ENCODE measurements at regions not wholly inside any gene's neighbourhood (a gene's known extent, or its start where the extent isn't known, plus 50 kb on each side); places are given as distances from the start of the nearest gene placed in this dataset.

DNA sequence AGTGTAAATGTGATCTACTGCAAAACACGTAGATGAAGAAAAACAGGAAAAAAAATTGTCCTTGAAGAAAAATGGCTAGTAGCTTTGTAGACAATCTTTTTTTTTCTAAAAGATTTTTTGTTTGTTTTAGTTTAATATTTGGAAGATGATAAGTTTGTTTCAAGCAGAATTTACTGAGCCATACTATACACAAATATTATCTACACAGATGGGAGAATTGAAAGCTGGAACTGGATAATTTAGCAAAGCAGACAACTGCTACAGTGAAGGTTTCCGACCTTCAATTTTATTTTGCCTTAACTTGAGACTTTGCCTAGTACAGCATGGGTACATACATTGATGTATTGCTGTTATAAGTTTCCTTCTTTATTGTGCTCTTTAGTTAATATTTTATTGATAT lies 313.0 kb upstream of the PDGFD start:
- TF ChIP-seq POLR2A (IDR thresholded peaks at IDR 0.05): no peak
- Histone ChIP-seq H3K36me3 (no peaks in the 10 kb centered on the region), H3K4me1 (no peaks in the 10 kb centered on the region), H3K4me3 (no peak overlapping the region), H3K9me3 (no peaks in the 10 kb centered on the region), H3K27me3 (no peaks in the 10 kb centered on the region), H3K27ac (no peak overlapping the region)
- no peak for DNase-seq
- ATAC-seq: no peak
- in situ Hi-C loops (cut with MboI; ENCODE audit: low sequenced_read_pairs in 4 of 4) (no loop called here), intact Hi-C loops (cut with DNase I; ENCODE audit: low total_unique reads) (no loop called here)

GRCh38 chr11:104476454-104476853 lies 312.5 kb upstream of the PDGFD start:
- Histone ChIP-seq H3K4me3 (no peak overlapping the region), H3K27me3 (no peaks in the 10 kb centered on the region), H3K9me3 (no peaks in the 10 kb centered on the region), H3K4me1 (no peaks in the 10 kb centered on the region), H3K36me3 (no peaks in the 10 kb centered on the region), H3K27ac (no peak overlapping the region)
- ATAC-seq (no peak), DNase-seq (no peak)
- in situ Hi-C loops (cut with MboI; ENCODE audit: low sequenced_read_pairs in 4 of 4): no loop called here
- intact Hi-C loops (cut with DNase I; ENCODE audit: low total_unique reads): no loop called here
- no peak for TF ChIP-seq CTCF (IDR thresholded peaks at IDR 0.05 in 4 of 5, conservative IDR thresholded peaks at IDR 0.05 in 1 of 5)
- no peak for TF ChIP-seq POLR2A (IDR thresholded peaks at IDR 0.05)

- no peaks in the 10 kb centered on the region for H3K9me3 ChIP-seq
- intact Hi-C loops (cut with DNase I; ENCODE audit: low total_unique reads) (no loop called here), in situ Hi-C loops (cut with MboI; ENCODE audit: low sequenced_read_pairs in 4 of 4) (no loop called here)
- DNase-seq: no peak
- ATAC-seq: no peak
- no peaks in the 10 kb centered on the region for H3K36me3 ChIP-seq
- TF ChIP-seq POLR2A (IDR thresholded peaks at IDR 0.05): no peak
- TF ChIP-seq CTCF (IDR thresholded peaks at IDR 0.05 in 4 of 5, conservative IDR thresholded peaks at IDR 0.05 in 1 of 5): no peak
- H3K4me1 ChIP-seq: no peaks in the 10 kb centered on the region
- H3K27ac ChIP-seq: no peak overlapping the region
- H3K27me3 ChIP-seq: no peaks in the 10 kb centered on the region
- H3K4me3 ChIP-seq: no peak overlapping the region
Observed at GRCh38 chr11:104467404-104467803, 303.5 kb upstream of the PDGFD start.

DNA sequence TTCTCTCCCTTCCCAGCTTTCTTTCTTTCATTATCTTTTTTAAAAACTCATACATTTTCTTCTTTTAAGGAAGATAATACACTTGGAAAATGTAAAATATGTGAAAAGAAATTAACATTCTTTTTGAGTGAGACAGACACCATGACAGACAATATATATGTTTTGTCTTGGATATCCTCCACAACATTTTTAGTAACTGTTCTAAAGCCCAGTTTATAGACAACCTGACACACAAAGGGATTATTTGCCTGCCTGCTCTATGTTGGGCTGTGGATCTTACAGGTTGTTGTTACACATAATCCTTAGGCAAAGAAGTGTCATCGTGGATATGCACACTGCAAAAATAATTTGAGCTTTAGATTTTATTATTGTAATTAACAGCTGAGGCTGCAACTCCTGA lies 301.4 kb upstream of the PDGFD start:
- in situ Hi-C loops (cut with MboI; ENCODE audit: low sequenced_read_pairs in 4 of 4) (no loop called here), intact Hi-C loops (cut with DNase I; ENCODE audit: low total_unique reads) (no loop called here)
- Histone ChIP-seq H3K27ac (no peak overlapping the region), H3K4me1 (no peaks in the 10 kb centered on the region), H3K9me3 (no peaks in the 10 kb centered on the region), H3K36me3 (no peaks in the 10 kb centered on the region), H3K27me3 (no peaks in the 10 kb centered on the region), H3K4me3 (no peak overlapping the region)
- TF ChIP-seq POLR2A (IDR thresholded peaks at IDR 0.05) (no peak), CTCF (IDR thresholded peaks at IDR 0.05 in 4 of 5, conservative IDR thresholded peaks at IDR 0.05 in 1 of 5) (no peak)
- DNase-seq (no peak), ATAC-seq (no peak)

DNA sequence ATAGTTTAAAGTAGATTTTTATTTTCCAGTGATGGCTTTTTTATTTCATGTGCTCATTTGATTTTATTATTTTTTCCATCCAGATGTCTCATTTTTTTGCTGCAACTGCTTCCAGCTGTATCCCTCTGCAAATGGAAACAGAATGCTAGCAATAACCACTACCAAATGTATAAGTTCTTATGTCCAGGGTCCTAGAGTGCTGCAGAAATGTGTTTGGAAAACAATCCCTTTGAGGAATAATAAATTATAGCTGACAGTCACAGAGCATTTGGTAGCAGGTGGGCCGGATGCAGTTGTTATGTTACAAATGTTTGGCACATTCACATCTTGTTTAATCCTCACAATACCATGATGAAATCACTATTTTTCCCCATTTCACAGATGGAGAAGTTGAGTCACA lies 300.7 kb upstream of the PDGFD start:
- no peaks in the 10 kb centered on the region for H3K4me1 ChIP-seq
- in situ Hi-C loops (cut with MboI; ENCODE audit: low sequenced_read_pairs in 4 of 4): no loop called here
- DNase-seq: no peak
- no peaks in the 10 kb centered on the region for H3K9me3 ChIP-seq
- no peak for ATAC-seq
- H3K4me3 ChIP-seq: no peak overlapping the region
- no peaks in the 10 kb centered on the region for H3K27me3 ChIP-seq
- TF ChIP-seq CTCF (IDR thresholded peaks at IDR 0.05 in 4 of 5, conservative IDR thresholded peaks at IDR 0.05 in 1 of 5) (no peak), POLR2A (IDR thresholded peaks at IDR 0.05) (no peak)
- no peak overlapping the region for H3K27ac ChIP-seq
- intact Hi-C loops (cut with DNase I; ENCODE audit: low total_unique reads): no loop called here
- no peaks in the 10 kb centered on the region for H3K36me3 ChIP-seq
